Fibroblast of pulmonary artery (primary cell): ENCODE measurements at regions not wholly inside any gene's neighbourhood (a gene's known extent, or its start where the extent isn't known, plus 50 kb on each side); places are given as distances from the start of the nearest gene placed in this dataset.
A peak's percentile ranks its signal among the peaks of the same experiment; 100 is the strongest.

Experiments used
- DNase-seq: peaks from one replicate; pipeline ENCODE4 v3.0.0-alpha.2; 2010; ENCODE audit warnings: low read depth
- H3K4me3 ChIP-seq: replicated peaks from 2 replicates; pipeline ENCODE4 v1.5.1; 2011; ENCODE audit warnings: low read depth, mild to moderate bottlenecking, control low read depth, low read length, moderate library complexity
- CTCF ChIP-seq: IDR thresholded peaks from 2 replicates; pipeline ENCODE4 v1.5.1; 2011; ENCODE audit warnings: mild to moderate bottlenecking, control low read depth, low read length, inconsistent platforms; ENCODE audit errors: missing control alignments

- no peak for TF ChIP-seq CTCF
- H3K4me3 ChIP-seq, result no peak overlapping the region
- no peak for DNase-seq
Observed at GRCh38 chr1:55814967-55815366, 599.8 kb upstream of the USP24 start.

GRCh38 chr1:55813618-55814017, 598.5 kb upstream of the USP24 start:
- DNase-seq, result peak; percentile 96
- no peak overlapping the region for H3K4me3 ChIP-seq
- no peak for TF ChIP-seq CTCF

- no peak for TF ChIP-seq CTCF
Observed at GRCh38 chr1:55812281-55812680, 597.1 kb upstream of the USP24 start.

DNA sequence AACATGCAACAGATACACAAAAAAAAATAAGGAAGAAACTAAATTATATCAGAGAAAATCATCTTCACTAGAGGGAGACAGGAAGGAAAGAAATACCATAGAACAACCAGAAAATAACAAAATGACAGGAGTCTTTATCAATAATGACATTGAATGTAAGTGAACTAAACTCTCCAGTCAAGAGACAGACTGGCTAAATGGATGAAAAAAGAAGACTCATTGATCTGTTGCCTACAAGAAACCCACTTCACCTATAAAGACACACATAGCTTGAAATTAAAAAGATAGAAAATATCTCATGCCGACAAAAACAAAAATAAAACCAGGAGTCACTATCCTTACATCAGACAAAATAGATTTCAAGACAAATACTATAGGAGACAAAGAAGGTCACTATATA, 593.1 kb upstream of the USP24 start:
- no peak for TF ChIP-seq CTCF
- DNase-seq, result no peak
- no peak overlapping the region for H3K4me3 ChIP-seq

More at GRCh38 chr1:55812281-55812680, 597.1 kb upstream of the USP24 start:
- peak; percentile 46 for DNase-seq
- H3K4me3 ChIP-seq, result no peak overlapping the region

GRCh38 chr1:55803429-55803828, 588.3 kb upstream of the USP24 start:
- no peak for DNase-seq
- TF ChIP-seq CTCF, result no peak

DNA sequence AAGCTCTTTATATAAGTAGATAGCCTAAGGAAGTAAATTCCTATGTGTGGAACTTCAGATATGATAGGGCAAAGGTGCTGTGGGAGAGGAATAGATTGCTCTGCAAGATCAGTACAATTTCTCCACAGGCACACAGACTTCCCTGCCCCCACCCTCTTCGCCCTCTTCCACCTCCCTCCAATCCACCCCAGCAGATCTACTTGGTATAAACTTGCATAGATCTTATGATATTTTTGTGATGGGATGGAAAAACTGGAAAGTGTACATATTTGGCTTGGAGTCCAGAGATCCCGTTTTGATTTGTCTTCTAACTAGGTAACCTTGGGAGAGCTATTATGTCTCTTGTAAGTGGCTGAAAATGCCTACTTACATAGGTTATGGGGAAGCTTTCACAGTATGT, 586.3 kb upstream of the USP24 start:
- no peak overlapping the region for H3K4me3 ChIP-seq
- TF ChIP-seq CTCF, result no peak
- DNase-seq, result no peak

More at GRCh38 chr1:55803429-55803828, 588.3 kb upstream of the USP24 start:
- no peak overlapping the region for H3K4me3 ChIP-seq

- TF ChIP-seq CTCF, result no peak
- H3K4me3 ChIP-seq, result no peak overlapping the region
- no peak for DNase-seq
Observed at GRCh38 chr1:55800503-55800902, 585.3 kb upstream of the USP24 start.
